ENCODE measurements at regions not wholly inside any gene's neighbourhood (a gene's known extent, or its start where the extent isn't known, plus 50 kb on each side); places are given as distances from the start of the nearest gene placed in this dataset.
"Not testable (repeated sequence)": the region's sequence is repeated elsewhere in the genome, so short reads cannot be mapped to it uniquely, and the experiment has no call there.

DNA sequence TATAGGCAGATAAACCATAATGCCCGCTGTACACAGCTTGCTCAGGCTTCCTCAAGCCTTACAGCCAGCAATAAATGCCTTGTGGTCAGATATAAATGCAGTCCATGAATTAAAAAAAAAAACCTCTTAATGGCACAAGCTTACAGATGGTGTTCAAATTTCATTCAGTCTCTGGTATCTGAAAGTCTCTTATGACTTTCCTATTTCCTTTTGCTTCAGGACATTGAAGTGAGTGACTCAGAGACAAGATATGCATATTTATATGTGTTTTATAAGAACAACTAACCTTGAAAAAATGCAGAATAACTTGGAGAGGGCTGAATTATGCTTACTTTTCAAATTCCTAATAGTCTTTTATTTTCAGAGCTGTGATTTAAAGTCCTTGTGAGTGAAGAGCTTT, 426.9 kb upstream of the MIS18BP1 start:
- peak; percentile 85 for DNase-seq (ENCODE audit: low read depth, low spot score)
- in situ Hi-C loops (cut with HindIII; ENCODE audit: low pct_unique_long_range_greater_than_20kb, low sequenced_read_pairs) = no loop called here

DNA sequence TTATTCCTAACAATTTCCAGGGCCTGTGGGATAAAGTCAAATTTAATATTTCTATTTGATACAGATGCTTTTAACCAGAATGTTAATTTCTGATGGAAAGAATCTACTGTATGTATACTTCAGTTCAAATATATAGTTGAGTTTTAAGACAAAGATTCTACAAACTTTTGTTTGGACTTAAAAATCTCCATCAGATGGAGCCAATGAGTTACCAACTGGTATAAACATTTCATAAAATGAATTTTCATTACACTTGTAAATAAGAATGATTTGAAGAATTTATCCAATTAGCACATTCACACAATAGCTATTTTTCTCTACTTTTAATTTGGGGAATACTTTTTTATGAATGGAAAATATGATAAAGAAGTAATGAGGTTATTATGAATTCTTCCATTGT, 425.2 kb upstream of the MIS18BP1 start:
- DNase-seq (ENCODE audit: low read depth, low spot score) = peak; percentile 14
- in situ Hi-C loops (cut with HindIII; ENCODE audit: low pct_unique_long_range_greater_than_20kb, low sequenced_read_pairs) = no loop called here

DNA sequence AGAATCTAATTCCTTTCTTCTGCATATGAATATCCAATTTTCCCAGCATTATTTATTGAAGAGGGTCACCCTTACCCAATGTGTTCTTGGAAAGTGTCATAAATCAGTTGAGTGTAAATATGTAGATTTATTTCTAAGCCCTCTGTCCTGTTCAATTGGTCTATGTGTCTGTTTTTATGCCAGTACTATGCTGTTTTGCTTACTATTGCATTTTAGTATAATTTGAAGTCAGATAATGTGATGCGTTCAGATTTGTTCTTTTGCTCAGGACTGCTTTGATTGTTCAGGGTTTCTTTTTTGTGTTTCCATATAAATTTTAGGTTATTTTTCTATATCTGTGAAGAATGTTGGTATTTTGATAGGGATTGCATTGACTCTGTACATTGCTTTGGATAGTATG, 420.4 kb upstream of the MIS18BP1 start:
- DNase-seq (ENCODE audit: low read depth, low spot score) = no peak
- in situ Hi-C loops (cut with HindIII; ENCODE audit: low pct_unique_long_range_greater_than_20kb, low sequenced_read_pairs) = no loop called here

DNA sequence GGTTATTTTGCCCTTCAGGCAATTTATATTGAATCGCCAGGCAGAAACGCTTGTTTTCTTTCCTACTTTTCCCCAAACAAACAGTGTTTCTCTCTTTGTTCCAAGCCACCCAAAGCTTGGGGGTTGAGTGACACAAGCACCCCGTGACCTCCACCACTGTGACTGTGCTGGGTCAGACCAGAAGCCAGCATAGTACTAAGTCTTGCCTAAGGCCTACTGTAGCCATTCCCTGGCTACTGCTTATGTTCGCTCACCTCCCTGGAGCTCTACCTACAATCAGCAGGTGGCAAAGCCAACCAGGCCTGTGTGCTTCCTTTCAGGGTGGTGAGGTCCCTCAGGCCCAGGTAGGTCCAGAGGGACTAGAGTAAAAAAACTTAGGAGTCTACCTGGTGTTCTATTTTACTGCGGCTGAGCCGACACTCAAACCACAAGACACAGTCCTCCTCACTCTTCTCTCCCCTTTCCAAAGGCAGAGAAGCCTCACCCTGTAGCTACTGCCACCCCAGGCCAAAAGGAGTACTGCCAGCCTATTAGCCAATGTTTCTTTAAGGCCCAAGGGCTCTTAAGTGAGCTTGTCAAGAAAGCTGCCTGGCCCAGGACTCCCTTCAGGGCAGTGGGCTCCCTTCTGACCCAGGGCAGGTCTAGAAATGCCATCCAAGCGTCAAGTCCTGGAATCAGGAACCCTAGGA, 411.8 kb upstream of the MIS18BP1 start:
- DNase-seq (ENCODE audit: low read depth, low spot score) = peak; percentile 36
- in situ Hi-C loops (cut with HindIII; ENCODE audit: low pct_unique_long_range_greater_than_20kb, low sequenced_read_pairs) = no loop called here

DNA sequence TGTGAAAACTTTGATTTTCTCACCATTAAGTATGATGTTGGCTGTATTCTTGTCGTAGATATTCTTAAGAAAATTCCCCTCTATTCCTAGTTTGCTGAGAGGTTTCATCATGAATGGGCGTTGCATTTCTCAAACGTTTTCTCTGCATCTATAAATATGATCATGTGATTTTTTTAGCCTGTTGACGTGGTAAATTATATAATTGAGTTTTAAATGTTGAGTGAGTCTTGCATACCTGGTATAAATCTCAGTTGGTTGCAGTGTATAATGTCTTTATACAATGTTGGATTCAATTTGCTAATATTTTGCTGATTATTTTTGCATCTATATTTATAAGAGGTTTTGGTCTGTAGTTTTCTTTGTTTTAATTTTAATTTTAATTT, 405.9 kb upstream of the MIS18BP1 start:
- no peak for DNase-seq (ENCODE audit: low read depth, low spot score)
- in situ Hi-C loops (cut with HindIII; ENCODE audit: low pct_unique_long_range_greater_than_20kb, low sequenced_read_pairs) = no loop called here

DNA sequence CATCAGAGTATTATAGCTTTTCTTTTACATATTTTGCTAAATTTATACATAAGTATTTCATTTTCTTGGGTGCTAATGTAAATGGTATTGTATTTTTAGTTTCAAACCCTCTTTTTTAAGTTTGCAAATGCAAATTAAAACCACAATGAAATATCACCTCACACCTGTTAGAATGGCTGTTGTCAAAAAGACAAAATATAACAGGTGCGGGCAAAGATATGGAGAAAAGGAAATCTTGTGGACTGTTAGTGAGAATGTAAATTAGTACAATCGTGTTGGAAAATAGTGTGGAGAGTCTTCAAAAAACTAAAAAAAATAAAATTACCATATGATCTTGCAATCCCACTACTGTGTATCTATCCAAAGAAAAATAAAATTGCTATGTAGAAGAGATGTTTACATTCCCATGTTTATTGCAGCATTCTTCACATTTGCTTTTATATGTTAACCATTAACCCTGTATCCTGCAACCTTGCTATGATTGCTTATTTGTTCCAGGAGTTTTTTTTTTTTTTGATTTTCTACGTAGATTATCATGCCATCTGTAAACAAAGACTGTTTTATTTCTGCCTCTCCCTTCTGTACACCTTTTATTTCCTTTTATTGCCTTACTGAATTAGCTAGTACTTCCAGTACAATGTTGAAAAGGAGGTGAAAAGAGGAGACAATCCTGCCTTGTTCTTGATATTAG, 405.4 kb upstream of the MIS18BP1 start:
- in situ Hi-C loops (cut with HindIII; ENCODE audit: low pct_unique_long_range_greater_than_20kb, low sequenced_read_pairs) = no loop called here
- no peak for DNase-seq (ENCODE audit: low read depth, low spot score)

DNA sequence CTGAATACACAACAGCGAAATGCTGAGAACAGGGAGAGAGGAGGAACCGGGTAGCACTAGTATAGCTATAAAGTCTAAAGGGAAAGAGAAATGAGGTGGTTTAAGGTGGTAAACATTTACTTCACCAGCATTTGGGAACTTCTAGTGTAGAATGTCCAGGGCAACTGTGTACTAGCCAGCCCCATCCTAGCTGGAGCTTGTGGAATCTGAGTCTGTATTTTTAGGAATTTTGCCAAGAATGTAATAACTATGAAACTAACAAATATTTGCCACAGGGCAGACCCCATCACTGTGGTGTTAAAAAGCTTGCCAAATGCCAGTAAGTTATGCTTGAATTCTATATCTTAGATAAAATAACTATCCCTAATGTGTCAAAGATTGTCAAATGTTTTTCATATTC, 398.9 kb upstream of the MIS18BP1 start:
- in situ Hi-C loops (cut with HindIII; ENCODE audit: low pct_unique_long_range_greater_than_20kb, low sequenced_read_pairs) = no loop called here
- DNase-seq (ENCODE audit: low read depth, low spot score) = no peak

DNA sequence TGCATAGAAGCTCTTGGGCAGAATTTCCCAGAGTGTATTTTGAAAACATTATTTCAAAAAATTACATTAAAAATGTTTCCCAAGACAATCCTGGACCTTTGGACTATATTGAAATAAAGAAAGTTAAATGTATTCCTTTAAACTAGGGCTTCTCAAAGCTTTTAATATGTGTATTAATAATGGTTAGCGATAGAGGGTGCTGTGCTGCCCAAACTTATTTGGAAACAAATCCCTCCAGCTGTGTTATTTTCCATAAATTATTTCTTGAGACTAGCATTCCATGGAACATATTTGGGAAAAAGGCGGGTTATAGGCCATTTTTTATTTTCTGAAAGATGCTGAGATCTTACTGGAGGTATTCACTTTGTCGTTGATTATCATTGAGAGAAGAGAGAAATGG, 397.8 kb upstream of the MIS18BP1 start:
- in situ Hi-C loops (cut with HindIII; ENCODE audit: low pct_unique_long_range_greater_than_20kb, low sequenced_read_pairs) = no loop called here
- peak; percentile 33 for DNase-seq (ENCODE audit: low read depth, low spot score)

DNA sequence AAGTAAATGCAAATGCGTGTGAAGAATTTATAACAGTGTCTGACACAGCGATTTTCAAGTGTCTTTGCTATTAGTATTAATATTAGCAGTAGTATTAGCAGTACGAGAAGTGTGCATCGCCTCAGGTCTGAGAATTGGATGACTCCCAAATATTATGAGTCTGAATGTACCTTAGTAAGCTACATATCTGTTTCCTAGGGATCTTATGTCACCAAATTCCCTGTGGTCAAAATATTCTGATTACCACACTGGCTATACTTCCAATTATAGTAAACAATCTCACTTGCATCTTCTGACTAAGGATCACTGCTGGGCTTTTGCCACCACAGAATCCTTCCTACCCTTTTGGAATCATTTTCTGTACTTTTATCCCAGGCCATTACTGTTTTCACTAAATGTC, 396.0 kb upstream of the MIS18BP1 start:
- DNase-seq (ENCODE audit: low read depth, low spot score) = no peak
- in situ Hi-C loops (cut with HindIII; ENCODE audit: low pct_unique_long_range_greater_than_20kb, low sequenced_read_pairs) = no loop called here

DNA sequence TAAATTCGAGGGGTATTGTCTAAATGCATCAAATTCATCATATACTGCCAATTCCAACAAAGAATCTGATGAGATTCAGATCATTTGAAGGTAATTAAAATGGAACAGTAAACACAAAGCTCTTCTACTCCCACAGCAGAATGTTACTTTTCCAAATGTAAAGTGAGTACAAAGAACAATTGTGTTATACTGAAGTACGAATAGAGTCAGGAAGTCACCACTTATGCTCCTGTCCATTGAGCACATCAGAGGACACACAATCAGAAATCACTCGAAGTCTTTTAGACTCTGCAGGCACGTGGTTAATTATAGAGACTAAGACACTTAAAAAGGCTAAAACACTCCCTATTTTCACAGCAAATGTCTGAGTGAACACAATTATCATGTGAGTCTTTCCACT, 388.5 kb upstream of the MIS18BP1 start:
- peak; percentile 54 for DNase-seq (ENCODE audit: low read depth, low spot score)
- in situ Hi-C loops (cut with HindIII; ENCODE audit: low pct_unique_long_range_greater_than_20kb, low sequenced_read_pairs) = no loop called here

DNA sequence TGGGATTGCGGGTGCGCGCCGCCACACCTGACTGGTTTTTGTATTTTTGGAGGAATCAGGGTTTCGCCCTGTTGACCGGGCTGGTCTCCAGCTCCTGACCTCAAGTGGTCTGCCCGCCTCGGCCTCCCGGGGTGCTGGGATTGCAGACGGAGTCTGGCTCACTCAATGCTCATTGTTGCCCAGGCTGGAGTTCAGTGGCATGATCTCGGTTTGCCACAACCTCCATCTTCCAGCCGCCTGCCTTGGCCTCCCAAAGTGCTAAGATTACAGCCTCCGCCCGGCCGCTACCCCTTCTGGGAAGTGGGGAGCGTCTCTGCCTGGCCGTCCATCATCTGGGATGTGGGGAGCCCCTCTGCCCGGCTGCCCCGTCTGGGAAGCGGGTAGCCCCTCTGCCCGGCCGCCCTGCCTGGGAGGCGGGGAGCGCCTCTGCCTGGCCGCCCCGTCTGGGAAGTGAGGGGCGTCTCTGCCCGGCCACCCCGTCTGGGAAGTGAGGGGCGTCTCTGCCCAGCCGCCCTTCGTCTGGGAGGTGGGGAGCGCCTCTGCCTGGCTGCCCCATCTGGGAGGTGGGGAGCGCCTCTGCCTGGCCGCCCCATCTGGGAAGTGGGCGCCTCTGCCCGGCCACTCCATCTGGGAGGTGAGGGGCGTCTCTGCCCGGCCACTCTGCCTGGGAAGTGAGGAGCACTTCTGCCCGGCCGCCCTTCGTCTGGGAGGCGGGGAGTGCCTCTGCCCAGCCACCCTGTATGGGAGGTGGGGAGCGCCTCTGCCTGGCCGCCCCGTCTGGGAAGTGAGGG, 381.8 kb upstream of the MIS18BP1 start:
- DNase-seq (ENCODE audit: low read depth, low spot score); in situ Hi-C loops (cut with HindIII; ENCODE audit: low pct_unique_long_range_greater_than_20kb, low sequenced_read_pairs): not testable (repeated sequence)

DNA sequence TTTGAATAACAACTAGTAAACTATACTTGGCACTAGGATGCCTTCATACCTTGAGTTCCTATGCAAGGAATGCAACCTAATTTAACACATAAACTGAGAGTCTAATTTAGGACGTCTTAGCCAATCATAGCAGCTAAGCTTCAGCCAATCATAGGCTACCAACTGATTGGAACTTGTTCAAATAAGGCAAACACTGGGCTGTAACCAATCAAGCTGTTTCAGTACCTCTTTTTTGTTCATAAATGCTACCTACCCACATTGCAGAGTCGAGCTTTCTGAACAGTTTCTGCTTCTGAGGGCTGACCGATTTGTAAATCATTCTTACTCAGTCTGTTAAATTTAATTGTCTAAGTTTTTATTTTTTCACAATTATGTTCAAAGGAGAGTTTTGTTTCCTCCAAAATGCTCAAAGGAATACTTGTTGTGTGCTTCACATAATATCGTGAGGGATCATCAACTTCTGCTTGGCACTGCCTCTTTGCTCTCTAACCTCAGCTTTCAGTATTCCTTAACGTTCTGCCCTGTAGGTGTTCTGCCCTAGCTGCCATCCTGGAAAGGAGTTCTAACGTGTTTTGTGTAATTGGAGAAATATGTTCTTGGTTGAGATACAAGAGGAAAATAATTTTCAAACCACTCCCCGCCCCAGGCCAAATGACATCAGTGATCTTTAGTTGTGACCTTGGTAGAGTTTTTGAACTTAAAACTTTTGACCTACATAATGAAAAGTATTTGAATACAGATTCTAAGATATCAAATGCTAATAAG, 380.4 kb upstream of the MIS18BP1 start:
- DNase-seq (ENCODE audit: low read depth, low spot score) = no peak
- in situ Hi-C loops (cut with HindIII; ENCODE audit: low pct_unique_long_range_greater_than_20kb, low sequenced_read_pairs) = no loop called here

DNA sequence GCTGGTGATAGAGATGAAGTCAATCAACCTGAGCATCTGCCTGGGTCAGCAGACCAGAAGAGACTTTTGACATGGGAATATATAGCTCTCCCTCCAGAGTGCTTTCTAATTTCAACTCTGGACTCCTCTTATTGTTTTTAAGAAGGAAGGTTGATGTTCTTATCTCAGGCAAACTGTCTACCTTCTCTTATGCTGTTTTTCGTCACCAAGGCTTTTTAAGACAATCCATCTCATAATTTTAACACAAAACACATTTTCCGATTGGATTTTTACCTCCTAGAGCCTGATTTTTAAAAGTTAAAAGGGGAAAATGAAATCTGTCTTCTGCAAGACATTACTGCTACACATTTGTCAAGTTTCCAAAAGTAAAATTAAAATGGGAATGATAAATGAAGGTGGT, 368.7 kb upstream of the MIS18BP1 start:
- no peak for DNase-seq (ENCODE audit: low read depth, low spot score)
- in situ Hi-C loops (cut with HindIII; ENCODE audit: low pct_unique_long_range_greater_than_20kb, low sequenced_read_pairs) = no loop called here

DNA sequence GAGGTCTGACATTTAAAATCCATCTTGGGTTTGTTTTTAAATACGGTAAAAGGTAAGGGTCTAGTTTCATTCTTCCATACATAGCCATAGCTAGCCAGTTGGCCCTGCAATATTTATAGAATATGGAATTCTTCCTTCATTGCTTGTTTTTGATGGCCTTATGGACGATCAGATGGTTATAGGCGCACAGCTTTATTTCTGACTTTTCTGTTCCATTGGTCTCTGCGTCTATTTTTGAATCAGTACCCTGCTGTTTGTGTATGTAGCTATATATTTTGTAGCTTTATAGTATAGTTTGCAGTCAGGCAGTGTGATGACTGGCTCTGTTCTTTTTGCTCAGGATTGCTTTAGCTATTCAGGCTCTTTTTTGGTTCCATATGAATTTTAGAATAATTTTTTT, 366.8 kb upstream of the MIS18BP1 start:
- DNase-seq (ENCODE audit: low read depth, low spot score) = no peak
- in situ Hi-C loops (cut with HindIII; ENCODE audit: low pct_unique_long_range_greater_than_20kb, low sequenced_read_pairs) = no loop called here

DNA sequence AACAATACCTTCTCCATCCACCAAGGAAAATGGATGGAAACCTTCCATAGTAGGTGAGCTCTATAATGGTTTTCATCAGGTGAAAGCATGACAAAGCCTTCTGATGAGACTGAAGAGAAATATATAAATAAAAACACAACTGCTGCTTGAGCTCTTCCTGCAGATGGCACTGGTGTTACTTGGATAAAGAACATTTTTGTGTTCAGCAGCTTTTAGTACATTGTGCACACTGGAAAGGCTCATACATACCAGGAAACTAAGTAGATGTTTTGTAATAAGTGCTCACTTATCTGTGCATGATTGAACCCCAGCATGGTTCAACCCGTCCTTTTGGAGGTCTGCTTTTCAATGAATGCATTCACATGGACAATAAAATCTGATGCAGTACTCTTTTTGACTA, 357.3 kb upstream of the MIS18BP1 start:
- in situ Hi-C loops (cut with HindIII; ENCODE audit: low pct_unique_long_range_greater_than_20kb, low sequenced_read_pairs) = no loop called here
- peak; percentile 66 for DNase-seq (ENCODE audit: low read depth, low spot score)

DNA sequence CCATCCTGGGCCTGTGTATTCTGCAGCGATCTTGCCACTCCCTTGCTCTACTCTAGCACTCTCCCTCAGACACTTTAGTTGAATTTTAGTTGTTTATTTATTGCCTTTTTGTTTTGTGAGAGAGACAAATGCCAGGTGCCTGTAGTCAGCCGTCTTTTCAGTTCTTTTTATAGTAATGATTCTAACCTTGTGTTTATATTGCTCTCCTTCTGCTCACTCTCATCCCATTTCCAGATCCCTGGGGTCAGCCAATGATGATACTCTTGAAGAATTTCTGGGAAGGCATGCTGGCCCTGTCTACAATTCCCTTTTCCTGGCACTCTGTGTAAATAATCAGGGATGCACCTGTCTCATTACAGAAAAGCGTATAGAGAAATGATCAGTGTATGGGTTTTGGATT, 334.1 kb upstream of the MIS18BP1 start:
- in situ Hi-C loops (cut with HindIII; ENCODE audit: low pct_unique_long_range_greater_than_20kb, low sequenced_read_pairs) = no loop called here

DNA sequence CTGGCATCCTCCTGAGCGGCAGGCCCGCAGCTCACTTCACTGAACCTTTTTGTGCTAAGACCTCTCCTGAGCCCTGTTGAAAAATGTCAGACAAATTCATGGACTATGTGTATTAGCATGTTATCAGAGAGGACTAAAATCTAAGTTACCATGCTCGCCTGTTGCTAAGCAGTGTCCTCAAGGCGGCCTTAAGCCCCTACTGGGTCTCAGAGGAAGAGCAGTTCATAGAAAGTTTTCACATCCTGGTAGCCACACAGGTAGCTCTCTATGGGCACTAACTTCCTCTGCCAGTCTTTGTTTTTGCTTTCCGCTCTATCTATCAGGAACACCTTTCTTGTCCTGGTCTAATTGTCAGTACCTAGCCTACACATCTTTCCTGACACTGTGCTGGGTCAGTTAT, 306.6 kb upstream of the MIS18BP1 start:
- DNase-seq (ENCODE audit: low read depth, low spot score) = no peak

More for the DNA sequence above, 334.1 kb upstream of the MIS18BP1 start:
- DNase-seq (ENCODE audit: low read depth, low spot score) = no peak

DNA sequence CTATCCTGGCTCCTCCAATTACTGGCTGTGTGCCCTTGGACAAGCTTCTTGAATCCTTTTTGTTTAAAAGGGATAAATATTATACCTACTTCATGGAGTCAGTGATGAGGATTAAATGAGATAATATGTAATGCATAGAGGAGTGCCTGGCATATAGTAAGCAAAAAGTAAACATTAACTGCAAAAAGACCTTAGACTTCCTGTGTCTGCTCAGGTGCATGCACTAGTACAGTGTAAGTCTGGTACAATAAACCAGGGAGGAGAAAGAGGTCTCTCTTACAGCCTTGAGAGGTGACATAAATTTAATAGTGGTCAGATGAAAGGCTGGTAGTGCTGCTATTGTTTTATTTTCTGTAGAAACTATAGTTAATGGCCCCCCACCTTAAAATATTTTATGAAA, 305.2 kb upstream of the MIS18BP1 start:
- no peak for DNase-seq (ENCODE audit: low read depth, low spot score)
- in situ Hi-C loops (cut with HindIII; ENCODE audit: low pct_unique_long_range_greater_than_20kb, low sequenced_read_pairs) = no loop called here

More for the DNA sequence above, 306.6 kb upstream of the MIS18BP1 start:
- in situ Hi-C loops (cut with HindIII; ENCODE audit: low pct_unique_long_range_greater_than_20kb, low sequenced_read_pairs) = no loop called here
